MM.1S (cell line): ENCODE measurements at regions not wholly inside any gene's neighbourhood (a gene's known extent, or its start where the extent isn't known, plus 50 kb on each side); places are given as distances from the start of the nearest gene placed in this dataset.

Experiments used
- DNase-seq: peaks from one replicate; pipeline ENCODE4 v3.0.0-alpha.2; 2015
- H2AFZ ChIP-seq: fragments of 300-600 bp; sonication (generic); 2 replicates; pipeline ENCODE4 v1.6.0; 2016; ENCODE audit warnings: antibody characterized with exemption, low read length
- H3F3A ChIP-seq: fragments of 300-600 bp; sonication (generic); 2 replicates; pipeline ENCODE4 v1.6.1; 2016; ENCODE audit warnings: mild to moderate bottlenecking, antibody characterized with exemption, low read length, moderate library complexity, mixed read lengths; ENCODE audit not compliant: insufficient read depth
- H3K27ac ChIP-seq: fragments of 300-600 bp; sonication (generic); 2 replicates; pipeline ENCODE4 v1.5.1; 2016; ENCODE audit warnings: mild to moderate bottlenecking, low read length
- H3K27me3 ChIP-seq: fragments of 300-600 bp; sonication (generic); replicated peaks from 2 replicates; pipeline ENCODE4 v1.6.0; 2016; ENCODE audit warnings: low read length; ENCODE audit not compliant: insufficient read depth
- H3K36me3 ChIP-seq: fragments of 300-600 bp; sonication (generic); replicated peaks from 2 replicates; pipeline ENCODE4 v1.6.1; 2016; ENCODE audit warnings: mild to moderate bottlenecking, low read length, mixed read lengths; ENCODE audit not compliant: insufficient read depth
- H3K4me1 ChIP-seq: fragments of 300-600 bp; sonication (generic); 2 replicates; pipeline ENCODE4 v1.6.1; 2016; ENCODE audit warnings: low read length, mixed read lengths
- H3K4me2 ChIP-seq: fragments of 300-600 bp; sonication (generic); 2 replicates; pipeline ENCODE4 v1.6.0; 2016; ENCODE audit warnings: low read depth, low read length
- H3K4me3 ChIP-seq: fragments of 300-600 bp; sonication (generic); 2 replicates; pipeline ENCODE4 v1.5.1; 2016; ENCODE audit warnings: low read length, mixed read lengths
- H3K79me2 ChIP-seq: fragments of 300-600 bp; sonication (generic); 2 replicates; pipeline ENCODE4 v1.6.1; 2016; ENCODE audit warnings: mixed run types, low read length, mixed read lengths
- H3K9ac ChIP-seq: fragments of 300-600 bp; sonication (generic); 2 replicates; pipeline ENCODE4 v1.6.1; 2016; ENCODE audit warnings: low read length, mixed read lengths
- H3K9me2 ChIP-seq: fragments of 300-600 bp; sonication (generic); replicated peaks from 2 replicates; pipeline ENCODE4 v1.6.1; 2016; ENCODE audit warnings: mild to moderate bottlenecking, low read length, mixed read lengths; ENCODE audit not compliant: insufficient read depth
- H3K9me3 ChIP-seq: fragments of 300-600 bp; sonication (generic); replicated peaks from 2 replicates; pipeline ENCODE4 v1.6.1; 2016; ENCODE audit warnings: mild to moderate bottlenecking, low read length, mixed read lengths; ENCODE audit not compliant: insufficient read depth
- H4K20me1 ChIP-seq: fragments of 300-600 bp; sonication (generic); 2 replicates; pipeline ENCODE4 v1.6.1; 2016; ENCODE audit warnings: mild to moderate bottlenecking, low read length, moderate library complexity, mixed read lengths; ENCODE audit not compliant: insufficient read depth
- EZH2 ChIP-seq: fragments of 300-600 bp; sonication (generic); optimal IDR thresholded peaks from 2 replicates; pipeline ENCODE3; 2017; ENCODE audit warnings: low read depth, mild to moderate bottlenecking, antibody characterized with exemption, low read length, mixed read lengths
- EZH2phosphoT487 ChIP-seq: fragments of 300-600 bp; sonication (generic); IDR thresholded peaks from 2 replicates; pipeline ENCODE4 v1.6.1; 2018; ENCODE audit warnings: antibody characterized with exemption, low read length
- TF ChIP-seq, protein P1 (sequence below): fragments of 300-600 bp; sonication (generic); IDR thresholded peaks from 2 replicates; pipeline ENCODE4 v1.5.1; 2016; ENCODE audit warnings: antibody characterized with exemption, low read length, mixed read lengths

DNA sequence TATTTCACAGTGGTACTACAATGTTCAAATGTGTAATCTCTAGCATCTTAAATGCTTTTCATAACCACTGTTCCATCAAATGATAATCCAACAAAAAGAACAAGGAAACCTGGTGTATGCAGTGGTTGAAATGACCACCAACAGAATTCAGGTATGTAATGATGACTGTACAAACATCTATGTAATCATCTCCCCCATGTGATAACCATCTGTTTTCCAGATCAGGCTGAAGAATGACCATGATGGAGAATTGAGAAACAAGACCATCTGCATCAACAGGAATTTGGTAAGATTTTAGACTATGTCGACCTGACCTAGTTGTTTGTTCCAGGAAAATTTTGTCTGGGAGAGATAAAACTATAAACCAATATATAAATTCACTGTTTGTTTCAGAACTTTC is 81.3 kb upstream of the ASCC3 start:
- Histone ChIP-seq H3K9me3 (no peaks in the 10 kb centered on the region), H3K27ac (no peak overlapping the region), H3K9me2 (no peaks in the 10 kb centered on the region), H3K36me3 (no peaks in the 10 kb centered on the region), H3K9ac (no peak overlapping the region), H2AFZ (no peak overlapping the region), H3F3A (no peaks in the 10 kb centered on the region), H3K27me3 (no peaks in the 10 kb centered on the region), H3K79me2 (no peaks in the 10 kb centered on the region), H3K4me3 (no peak overlapping the region), H4K20me1 (no peaks in the 10 kb centered on the region), H3K4me1 (no peaks in the 10 kb centered on the region), H3K4me2 (no peak overlapping the region)
- no peak for DNase-seq
- no peak for TF ChIP-seq EZH2
- TF ChIP-seq, protein P1, sequence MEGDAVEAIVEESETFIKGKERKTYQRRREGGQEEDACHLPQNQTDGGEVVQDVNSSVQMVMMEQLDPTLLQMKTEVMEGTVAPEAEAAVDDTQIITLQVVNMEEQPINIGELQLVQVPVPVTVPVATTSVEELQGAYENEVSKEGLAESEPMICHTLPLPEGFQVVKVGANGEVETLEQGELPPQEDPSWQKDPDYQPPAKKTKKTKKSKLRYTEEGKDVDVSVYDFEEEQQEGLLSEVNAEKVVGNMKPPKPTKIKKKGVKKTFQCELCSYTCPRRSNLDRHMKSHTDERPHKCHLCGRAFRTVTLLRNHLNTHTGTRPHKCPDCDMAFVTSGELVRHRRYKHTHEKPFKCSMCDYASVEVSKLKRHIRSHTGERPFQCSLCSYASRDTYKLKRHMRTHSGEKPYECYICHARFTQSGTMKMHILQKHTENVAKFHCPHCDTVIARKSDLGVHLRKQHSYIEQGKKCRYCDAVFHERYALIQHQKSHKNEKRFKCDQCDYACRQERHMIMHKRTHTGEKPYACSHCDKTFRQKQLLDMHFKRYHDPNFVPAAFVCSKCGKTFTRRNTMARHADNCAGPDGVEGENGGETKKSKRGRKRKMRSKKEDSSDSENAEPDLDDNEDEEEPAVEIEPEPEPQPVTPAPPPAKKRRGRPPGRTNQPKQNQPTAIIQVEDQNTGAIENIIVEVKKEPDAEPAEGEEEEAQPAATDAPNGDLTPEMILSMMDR: no peak
- TF ChIP-seq EZH2phosphoT487: no peak

DNA sequence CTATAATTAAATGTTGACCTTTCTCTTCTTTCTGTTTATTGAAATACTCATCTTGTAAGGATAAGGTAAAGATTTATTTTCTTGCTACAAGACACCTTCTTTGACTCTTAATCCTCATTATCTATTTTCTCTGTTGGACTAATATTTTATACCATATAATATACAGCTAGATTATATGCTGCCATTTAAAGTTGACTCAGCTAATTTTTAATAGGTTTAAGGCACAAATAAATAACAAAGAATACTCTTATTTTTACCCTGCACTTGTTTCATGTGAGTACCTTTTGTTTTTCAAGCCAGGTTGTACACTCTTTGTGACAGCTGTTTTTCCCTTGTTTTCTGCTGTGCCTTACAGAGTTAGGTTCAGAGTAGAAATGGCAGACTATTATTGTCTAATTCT is 83.9 kb upstream of the ASCC3 start:
- Histone ChIP-seq H3K27ac (no peak overlapping the region), H4K20me1 (no peaks in the 10 kb centered on the region), H3K36me3 (no peaks in the 10 kb centered on the region)

DNA sequence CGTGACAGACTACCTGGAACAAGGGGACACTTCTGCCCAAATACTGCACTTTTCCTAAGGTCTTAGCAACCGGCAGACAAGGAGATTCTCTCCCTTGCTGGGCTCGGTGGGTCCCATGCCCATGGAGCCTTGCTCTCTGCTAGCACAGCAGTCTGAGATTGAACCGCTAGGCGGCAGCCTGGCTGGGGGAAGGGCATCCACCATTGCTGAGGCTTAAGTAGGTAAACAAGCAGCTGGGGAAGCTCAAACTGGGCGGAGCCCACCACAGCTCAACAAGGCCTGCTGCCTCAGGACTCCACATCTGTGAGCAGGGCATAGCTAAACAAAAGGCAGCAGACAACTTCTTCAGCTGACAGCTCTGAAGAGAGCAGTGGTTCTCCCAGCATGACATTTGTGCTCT is 87.8 kb upstream of the ASCC3 start:
- TF ChIP-seq EZH2phosphoT487: no peak
- TF ChIP-seq, protein P1: no peak
- TF ChIP-seq EZH2: no peak
- Histone ChIP-seq H3K4me1 (no peaks in the 10 kb centered on the region), H3K36me3 (no peaks in the 10 kb centered on the region), H3K9me2 (no peaks in the 10 kb centered on the region), H3K27me3 (no peaks in the 10 kb centered on the region), H3K4me3 (no peak overlapping the region), H2AFZ (no peak overlapping the region), H3K9ac (no peak overlapping the region), H3K4me2 (no peak overlapping the region), H3K9me3 (no peaks in the 10 kb centered on the region), H4K20me1 (no peaks in the 10 kb centered on the region), H3K27ac (no peak overlapping the region), H3F3A (no peaks in the 10 kb centered on the region), H3K79me2 (no peaks in the 10 kb centered on the region)
- DNase-seq: no peak

More for the DNA sequence above, 83.9 kb upstream of the ASCC3 start:
- Histone ChIP-seq H3K4me3 (no peak overlapping the region), H3K9ac (no peak overlapping the region), H3K9me3 (no peaks in the 10 kb centered on the region), H3K9me2 (no peaks in the 10 kb centered on the region), H3K79me2 (no peaks in the 10 kb centered on the region), H3K4me2 (no peak overlapping the region), H3F3A (no peaks in the 10 kb centered on the region), H3K27me3 (no peaks in the 10 kb centered on the region), H3K4me1 (no peaks in the 10 kb centered on the region), H2AFZ (no peak overlapping the region)
- no peak for DNase-seq
- no peak for TF ChIP-seq EZH2
- TF ChIP-seq, protein P1: no peak
- no peak for TF ChIP-seq EZH2phosphoT487
